ENCODE measurements at regions not wholly inside any gene's neighbourhood (a gene's known extent, or its start where the extent isn't known, plus 50 kb on each side); places are given as distances from the start of the nearest gene placed in this dataset.

DNA sequence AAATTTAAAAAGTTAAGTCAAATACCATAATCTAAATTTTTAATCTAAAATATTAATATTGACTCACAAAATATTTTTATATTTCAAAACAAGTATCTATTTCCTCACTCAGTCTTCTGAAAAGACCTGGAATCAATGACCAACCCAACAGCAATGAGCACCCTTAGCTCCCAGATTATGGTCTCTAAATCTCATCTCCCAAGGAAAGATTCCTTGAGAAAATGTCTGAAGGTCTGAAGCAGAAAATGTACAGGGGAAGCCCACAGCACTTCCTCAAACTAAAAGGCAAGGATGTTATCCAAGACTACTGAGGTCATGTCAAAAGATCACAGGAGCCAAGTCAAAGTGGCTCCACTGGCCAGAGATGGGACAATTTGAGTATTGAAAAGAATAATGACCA lies 51.0 kb upstream of the SLCO2A1 start:
- TF ChIP-seq, protein P1, sequence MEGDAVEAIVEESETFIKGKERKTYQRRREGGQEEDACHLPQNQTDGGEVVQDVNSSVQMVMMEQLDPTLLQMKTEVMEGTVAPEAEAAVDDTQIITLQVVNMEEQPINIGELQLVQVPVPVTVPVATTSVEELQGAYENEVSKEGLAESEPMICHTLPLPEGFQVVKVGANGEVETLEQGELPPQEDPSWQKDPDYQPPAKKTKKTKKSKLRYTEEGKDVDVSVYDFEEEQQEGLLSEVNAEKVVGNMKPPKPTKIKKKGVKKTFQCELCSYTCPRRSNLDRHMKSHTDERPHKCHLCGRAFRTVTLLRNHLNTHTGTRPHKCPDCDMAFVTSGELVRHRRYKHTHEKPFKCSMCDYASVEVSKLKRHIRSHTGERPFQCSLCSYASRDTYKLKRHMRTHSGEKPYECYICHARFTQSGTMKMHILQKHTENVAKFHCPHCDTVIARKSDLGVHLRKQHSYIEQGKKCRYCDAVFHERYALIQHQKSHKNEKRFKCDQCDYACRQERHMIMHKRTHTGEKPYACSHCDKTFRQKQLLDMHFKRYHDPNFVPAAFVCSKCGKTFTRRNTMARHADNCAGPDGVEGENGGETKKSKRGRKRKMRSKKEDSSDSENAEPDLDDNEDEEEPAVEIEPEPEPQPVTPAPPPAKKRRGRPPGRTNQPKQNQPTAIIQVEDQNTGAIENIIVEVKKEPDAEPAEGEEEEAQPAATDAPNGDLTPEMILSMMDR (IDR thresholded peaks at IDR 0.05; ENCODE audit: insufficient read depth, low read depth, low read length): no peak
- no peak overlapping the region for H3K4me3 ChIP-seq (ENCODE audit: low read depth, low read length)
- DNase-seq (ENCODE audit: low read depth): no peak

DNA sequence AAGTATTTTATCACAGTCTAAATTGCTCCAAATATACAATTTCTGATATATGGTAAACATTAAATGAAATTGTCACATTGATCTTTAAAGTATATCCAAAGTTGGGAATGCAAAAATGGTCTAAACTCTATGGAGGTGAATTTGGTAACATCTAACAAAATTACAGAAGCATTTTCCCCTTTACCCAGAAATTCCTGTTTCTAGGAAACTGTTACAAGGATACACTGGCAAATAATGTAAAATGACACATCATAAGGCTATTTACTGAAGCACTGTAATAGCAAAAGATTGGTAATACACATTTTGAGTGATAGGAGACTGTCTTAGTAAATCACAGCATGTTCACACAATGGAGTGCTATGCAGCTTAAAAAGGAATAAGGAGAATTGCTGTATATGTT lies 50.0 kb upstream of the SLCO2A1 start:
- H3K4me3 ChIP-seq (ENCODE audit: low read depth, low read length): no peak overlapping the region
- TF ChIP-seq, protein P1 (IDR thresholded peaks at IDR 0.05; ENCODE audit: insufficient read depth, low read depth, low read length): no peak
- DNase-seq (ENCODE audit: low read depth): no peak
